HG03280 (cell line): ENCODE measurements at regions not wholly inside any gene's neighbourhood (a gene's known extent, or its start where the extent isn't known, plus 50 kb on each side); places are given as distances from the start of the nearest gene placed in this dataset.

Source experiments
- ATAC-seq: cut with Tn5 transposase; IDR thresholded peaks from one replicate; pipeline ENCODE4 v1.9.1; 2021; ENCODE audit warnings: mild to moderate bottlenecking, moderate library complexity; ENCODE audit not compliant: unreplicated experiment

- ATAC-seq: no peak
Measured at GRCh38 chr2:117701365-117701764, 113.1 kb upstream of the DDX18 start.

- no peak for ATAC-seq
Measured at GRCh38 chr2:117702098-117702497, 112.4 kb upstream of the DDX18 start.

DNA sequence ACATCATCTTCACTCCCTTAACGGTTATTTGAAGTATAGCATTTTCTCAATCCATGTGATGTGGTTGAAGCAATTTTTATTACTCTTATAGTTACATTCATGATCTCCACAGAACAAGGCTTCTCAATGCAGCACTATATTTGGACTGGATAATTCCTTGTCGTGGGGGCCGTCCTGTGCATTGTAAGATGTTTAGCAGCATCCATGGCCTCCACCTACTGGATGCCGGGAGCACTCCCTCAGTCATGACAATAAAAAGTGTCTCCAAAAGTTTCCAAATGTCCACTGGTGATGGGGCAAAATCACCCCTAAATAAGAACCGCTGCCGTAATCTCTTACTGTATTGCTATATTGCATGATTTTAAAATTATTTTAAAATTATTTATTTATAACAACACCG lies 110.6 kb upstream of the DDX18 start:
- ATAC-seq: no peak

- no peak for ATAC-seq
Measured at GRCh38 chr2:117704818-117705217, 109.7 kb upstream of the DDX18 start.

GRCh38 chr2:117707874-117708273 lies 106.6 kb upstream of the DDX18 start:
- no peak for ATAC-seq

GRCh38 chr2:117712684-117713083 lies 101.8 kb upstream of the DDX18 start:
- no peak for ATAC-seq

- ATAC-seq: no peak
Measured at GRCh38 chr2:117714110-117714509, 100.4 kb upstream of the DDX18 start.

DNA sequence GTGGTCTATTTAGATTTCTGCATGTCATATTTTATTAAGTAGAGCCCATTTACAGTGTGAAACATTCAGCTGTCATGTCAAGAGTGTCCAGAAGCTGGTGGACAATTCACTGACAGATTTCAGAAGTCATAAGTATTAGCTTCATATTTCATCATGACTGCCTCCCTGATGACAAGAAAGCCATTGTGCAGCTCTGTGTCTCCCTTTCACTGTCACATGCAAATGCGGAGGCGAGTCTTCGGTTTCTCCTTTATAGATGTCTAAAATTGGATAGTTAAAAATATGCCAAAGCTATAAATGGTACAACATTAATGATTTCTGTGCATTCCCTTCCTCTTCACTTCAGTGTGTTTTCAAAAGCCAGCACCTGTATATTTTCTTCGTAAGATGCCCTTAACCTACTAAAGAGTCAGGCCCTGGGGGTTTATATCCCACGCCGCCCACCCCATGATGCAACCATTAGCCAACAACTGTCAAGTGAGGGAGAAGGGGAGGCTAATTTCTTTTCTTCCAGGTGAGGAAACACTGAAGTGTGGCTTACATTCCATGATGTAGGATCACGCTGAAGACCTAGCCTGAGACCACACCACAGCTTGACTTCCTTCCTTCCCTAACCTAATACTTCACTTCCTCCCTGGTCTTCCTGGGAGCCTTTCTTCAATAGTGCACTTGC lies 99.6 kb upstream of the DDX18 start:
- no peak for ATAC-seq

DNA sequence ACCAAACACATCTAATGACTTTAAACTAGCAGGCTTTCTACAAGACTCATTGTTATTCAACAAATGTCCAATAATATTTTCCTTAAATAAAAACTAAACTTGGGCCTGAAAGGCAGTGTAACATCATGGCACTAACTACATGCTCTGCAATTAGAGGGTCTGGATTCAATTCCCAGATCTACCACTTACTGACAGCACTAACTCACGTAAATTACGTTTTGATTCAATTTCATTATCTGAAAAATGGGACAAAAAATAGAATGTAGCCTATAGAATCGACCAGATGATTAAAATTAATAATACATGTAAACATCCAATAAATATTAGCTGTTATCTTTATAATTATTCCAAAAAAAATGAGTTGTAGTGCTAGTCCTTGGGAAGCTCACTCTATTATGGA lies 98.0 kb upstream of the DDX18 start:
- no peak for ATAC-seq

GRCh38 chr2:117717072-117717471 lies 97.4 kb upstream of the DDX18 start:
- no peak for ATAC-seq

DNA sequence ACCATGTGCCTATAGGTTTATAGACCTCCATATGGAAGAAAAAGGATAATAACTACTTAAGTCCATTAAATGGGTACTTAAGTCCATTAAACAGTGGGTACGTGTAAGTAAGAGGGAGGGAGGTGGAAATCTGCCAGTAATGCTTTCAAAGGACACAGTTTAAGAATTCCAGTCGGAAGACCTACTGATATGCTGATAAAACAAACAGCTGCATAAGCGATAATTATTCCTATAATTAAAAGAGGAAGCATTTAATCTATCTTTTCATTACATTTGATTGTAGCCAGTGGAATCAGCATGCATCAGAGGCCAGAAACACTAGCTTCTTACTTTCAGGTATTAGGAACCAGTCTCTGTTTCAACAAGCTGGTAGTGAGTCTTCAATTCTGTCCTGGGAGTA lies 96.4 kb upstream of the DDX18 start:
- ATAC-seq: no peak

DNA sequence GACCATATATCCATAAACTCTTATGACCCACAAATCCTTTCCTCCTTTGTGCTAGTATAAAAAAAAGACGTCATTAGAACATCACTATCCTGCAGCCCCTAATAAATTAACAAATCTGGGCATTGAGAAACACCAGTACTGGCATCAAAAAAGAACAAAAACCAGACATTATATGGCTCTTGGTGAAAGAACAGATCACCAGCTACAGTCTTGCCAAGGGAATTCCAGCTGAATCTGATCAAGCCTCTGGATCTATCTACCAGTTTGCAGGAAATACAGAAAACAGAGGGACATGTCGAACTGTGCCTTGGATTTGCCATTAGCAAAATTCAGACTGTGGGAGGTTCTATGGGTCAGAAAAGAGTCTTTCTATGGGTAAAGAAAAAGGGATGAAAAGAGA lies 93.7 kb upstream of the DDX18 start:
- ATAC-seq: no peak

GRCh38 chr2:117723483-117723882 lies 91.0 kb upstream of the DDX18 start:
- no peak for ATAC-seq

DNA sequence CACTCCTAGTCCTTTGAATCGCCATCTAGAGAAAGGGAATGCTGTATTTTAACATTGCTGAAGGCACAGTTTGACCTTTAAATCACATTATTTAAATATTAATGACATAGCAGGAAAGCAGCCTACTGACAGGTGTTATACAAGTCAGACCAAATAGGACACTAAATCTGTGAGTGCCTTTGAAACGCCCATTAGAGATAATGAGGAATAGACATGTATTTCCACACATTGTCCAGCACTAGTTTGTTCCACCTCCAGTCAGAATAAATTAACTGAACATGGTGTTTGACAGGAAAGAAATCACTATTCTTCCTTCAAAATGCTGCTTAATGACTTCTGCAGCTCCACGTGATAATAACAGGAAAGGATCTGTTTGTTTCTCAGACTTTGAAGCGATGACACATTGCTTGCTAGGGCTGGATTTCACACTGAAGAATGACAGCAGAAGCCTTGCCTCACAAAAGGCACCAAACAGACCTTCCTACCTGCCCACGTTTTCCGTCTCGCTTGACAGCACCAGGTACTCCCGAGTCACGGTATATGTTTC lies 90.5 kb upstream of the DDX18 start:
- ATAC-seq: no peak

DNA sequence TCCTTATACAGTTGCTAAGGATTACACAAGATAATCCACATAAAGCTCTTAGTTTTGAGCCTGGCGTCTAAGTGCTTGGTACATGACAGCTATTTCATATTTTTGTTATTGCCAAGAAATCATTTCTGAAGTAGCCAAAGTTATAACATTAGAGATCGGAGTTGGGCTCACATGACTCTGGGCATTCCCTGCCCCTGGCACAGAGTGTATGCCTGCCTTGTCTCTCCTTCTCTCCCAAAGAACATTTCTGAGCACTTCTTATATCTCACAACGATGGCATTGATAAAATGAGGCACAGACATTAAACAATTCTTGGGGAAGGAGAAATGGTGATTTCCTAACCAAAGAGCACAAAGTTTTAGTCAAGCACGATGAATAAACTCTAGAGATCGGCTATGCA lies 87.7 kb upstream of the DDX18 start:
- no peak for ATAC-seq

DNA sequence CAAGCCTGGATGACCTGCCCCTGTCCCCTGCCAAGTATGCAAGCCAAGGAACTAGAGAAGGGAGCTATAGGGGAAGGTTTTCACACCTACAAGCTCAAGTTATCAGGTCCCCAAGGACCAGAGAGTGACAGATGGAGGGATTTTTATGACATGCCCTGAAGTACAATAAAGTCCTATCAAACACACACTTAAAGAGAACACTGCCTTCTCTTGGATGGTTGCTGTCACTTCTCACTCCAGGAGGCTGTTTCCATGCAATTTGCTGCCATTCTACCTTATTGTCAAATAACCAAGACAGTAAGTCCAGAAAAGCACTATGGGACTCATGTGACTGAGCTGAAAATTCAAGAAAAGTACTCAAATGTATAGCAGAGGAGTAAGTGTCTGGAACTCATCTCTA lies 76.6 kb upstream of the DDX18 start:
- ATAC-seq: no peak

GRCh38 chr2:117738991-117739839 lies 75.3 kb upstream of the DDX18 start:
- ATAC-seq: no peak

DNA sequence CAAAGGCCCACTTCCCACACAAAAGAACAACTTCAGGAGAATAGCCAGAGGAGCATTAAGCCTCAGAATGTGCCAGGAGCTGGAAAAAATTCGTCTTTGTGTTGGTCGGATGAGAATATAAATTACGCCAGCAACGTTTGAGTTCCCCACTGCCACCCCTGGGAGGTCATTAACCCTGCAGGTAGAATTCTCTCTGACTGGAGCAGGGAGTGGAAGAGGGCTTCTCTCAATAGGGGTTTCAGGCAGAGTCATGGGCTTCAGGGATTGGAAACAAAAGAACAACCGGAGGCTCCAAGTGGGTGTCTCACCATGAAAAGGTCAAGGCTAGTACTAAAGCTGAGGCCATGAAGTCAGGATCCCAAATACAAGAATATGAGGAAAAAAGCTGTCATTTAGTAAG lies 69.0 kb upstream of the DDX18 start:
- ATAC-seq: no peak

- no peak for ATAC-seq
Measured at GRCh38 chr2:117755768-117756167, 58.7 kb upstream of the DDX18 start.

DNA sequence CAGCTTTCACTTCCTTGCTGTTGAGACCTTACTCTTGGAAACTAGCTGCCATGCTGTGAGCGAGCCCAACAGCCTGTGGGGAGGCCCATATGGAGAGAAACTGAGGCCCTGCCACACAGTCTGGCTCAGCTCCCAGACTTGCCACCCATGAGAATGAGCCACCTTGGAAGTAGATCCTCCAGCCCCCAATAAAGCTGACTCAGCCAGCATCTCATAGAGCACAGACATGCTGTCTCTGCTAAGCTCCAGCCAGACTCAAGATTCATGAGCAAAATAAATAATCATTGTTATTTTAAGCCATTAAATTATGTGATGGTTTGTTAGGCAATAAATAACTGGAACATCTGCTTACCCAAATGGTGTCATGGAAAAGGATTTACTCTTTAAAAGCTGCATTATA lies 53.6 kb upstream of the DDX18 start:
- ATAC-seq: no peak

DNA sequence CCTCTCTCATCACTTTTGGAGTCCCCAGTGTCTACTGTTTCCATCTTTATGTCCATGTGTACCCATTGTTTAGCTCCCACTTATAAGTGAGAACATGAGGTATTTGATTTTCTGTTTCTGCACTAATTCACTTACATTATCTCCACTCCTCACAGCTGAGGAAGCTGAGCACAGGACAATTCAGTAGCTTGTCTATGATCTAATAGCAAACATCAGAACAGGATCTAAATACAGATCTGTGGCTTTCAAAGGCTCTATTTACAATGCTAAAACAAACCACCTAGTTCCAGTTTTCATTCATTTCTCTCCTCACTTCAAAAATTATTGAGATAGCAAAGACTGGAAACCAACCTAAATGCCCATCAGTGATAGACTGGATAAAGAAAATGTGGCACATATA lies 52.0 kb upstream of the DDX18 start:
- ATAC-seq: no peak

DNA sequence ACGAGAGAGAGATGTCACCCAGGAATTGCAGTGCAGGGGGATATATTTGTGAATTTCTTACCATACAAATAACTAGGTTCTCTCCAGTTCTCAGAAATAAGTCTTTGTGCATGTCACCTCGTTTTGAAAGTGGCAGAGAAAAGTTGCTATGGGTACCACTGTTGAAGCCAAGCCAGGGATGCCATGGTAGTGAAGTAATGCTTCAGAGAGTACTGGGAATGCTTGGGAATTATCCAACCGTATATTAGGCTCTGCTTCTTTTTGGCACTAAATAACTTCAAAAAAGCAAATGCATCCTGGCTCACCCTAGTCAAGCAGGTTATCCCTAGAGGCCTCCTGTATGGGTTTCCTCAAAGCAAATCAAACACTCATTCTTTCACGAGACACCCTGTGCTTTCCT lies 50.7 kb upstream of the DDX18 start:
- no peak for ATAC-seq
